SHP77 treated with DMSO at 0.1 percent for 48 hours (cell line): ENCODE measurements at regions not wholly inside any gene's neighbourhood (a gene's known extent, or its start where the extent isn't known, plus 50 kb on each side); places are given as distances from the start of the nearest gene placed in this dataset.
A peak's percentile ranks its signal among the peaks of the same experiment; 100 is the strongest.
"Not testable (repeated sequence)": the region's sequence is repeated elsewhere in the genome, so short reads cannot be mapped to it uniquely, and the experiment has no call there.

Experiments used
- DNase-seq: peaks from one replicate; lab custom pipeline; 2025; lab: John Stamatoyannopoulos, UW

GRCh38 chr3:159045279-159045885, 243.5 kb downstream of the MFSD1 start:
- DNase-seq: peak; percentile 98

GRCh38 chr3:159047361-159047760, 245.5 kb downstream of the MFSD1 start:
- DNase-seq: no peak

- DNase-seq: not testable (repeated sequence)
Measured at GRCh38 chr3:159052494-159052893, 250.6 kb downstream of the MFSD1 start.

- DNase-seq: no peak
Measured at GRCh38 chr3:159057621-159058020, 255.8 kb downstream of the MFSD1 start.

DNA sequence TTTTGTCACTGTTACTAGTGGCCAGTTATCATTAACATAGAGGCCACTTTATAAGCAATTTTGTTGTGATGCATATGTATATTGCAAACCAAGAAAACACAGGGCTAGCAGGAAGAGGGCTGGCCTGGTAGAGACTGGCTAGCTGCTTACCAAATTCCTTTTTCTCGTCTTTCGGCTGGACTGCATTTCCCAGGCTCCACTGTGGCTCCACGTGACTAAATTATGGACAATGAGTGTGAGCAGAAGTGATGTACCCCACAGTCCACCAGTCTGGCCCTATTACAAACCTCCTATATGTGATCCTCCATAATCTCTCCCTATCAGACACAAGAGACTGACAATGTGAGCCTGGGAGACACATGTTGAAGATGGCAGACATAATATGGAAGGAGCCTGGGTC, 257.0 kb downstream of the MFSD1 start:
- DNase-seq: no peak

DNA sequence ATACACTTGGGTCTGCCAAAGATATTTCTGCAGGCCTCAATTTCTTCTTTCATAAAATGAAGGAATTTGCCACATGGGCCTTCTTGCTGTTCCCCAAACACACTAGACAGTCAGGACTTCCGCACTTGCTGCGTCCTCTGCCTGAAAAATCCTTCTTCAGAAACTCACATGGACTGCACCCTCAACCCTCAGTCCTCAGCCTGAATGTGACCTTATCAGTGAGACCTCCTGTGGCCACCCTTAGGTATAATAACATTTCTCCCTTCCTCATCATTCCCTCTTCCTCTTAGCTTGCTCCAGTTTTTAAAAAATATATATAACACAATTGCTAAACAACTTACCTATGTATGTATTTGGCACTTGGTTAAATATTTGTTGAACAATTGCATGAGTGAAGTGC, 257.5 kb downstream of the MFSD1 start:
- DNase-seq: no peak

DNA sequence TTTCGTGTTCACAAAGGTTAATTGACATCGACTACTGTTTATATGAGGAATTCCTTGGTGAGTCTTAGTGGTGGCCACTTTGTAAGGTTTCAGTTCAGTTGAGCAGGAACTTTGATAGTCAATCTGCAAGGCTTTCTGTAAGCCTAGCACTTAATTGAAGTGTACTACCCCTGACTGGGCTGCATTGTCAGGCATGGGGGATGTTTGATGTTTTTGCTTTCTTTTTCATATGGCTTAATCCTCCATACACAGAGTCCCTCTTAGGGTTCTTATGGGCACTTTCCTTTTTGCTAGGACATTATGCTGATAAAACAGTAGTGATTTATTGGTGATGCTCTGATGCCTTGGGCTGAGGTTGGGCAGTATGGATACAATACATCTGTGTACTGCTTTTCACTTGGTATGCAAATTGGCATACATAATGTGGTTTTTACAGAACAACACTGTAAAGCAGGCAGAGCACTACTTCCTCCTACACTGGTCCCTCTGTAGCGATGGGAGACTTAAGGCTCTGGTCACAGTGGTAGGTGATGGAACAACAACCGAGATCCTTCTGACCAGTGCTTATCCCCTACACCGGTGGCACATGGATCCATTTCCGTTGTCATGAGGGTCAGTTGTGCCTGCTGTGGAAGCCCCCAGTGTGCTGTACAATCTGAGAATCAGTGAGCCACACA, 261.0 kb downstream of the MFSD1 start:
- DNase-seq: no peak

GRCh38 chr3:159069091-159069490, 267.2 kb downstream of the MFSD1 start, which contains the start of gene IQCJ:
Gene IQCJ, plus strand, starts transcription at chr3:159069319.
- DNase-seq: no peak

- no peak for DNase-seq
Measured at GRCh38 chr3:159069866-159070425, 268.1 kb downstream of the MFSD1 start.

DNA sequence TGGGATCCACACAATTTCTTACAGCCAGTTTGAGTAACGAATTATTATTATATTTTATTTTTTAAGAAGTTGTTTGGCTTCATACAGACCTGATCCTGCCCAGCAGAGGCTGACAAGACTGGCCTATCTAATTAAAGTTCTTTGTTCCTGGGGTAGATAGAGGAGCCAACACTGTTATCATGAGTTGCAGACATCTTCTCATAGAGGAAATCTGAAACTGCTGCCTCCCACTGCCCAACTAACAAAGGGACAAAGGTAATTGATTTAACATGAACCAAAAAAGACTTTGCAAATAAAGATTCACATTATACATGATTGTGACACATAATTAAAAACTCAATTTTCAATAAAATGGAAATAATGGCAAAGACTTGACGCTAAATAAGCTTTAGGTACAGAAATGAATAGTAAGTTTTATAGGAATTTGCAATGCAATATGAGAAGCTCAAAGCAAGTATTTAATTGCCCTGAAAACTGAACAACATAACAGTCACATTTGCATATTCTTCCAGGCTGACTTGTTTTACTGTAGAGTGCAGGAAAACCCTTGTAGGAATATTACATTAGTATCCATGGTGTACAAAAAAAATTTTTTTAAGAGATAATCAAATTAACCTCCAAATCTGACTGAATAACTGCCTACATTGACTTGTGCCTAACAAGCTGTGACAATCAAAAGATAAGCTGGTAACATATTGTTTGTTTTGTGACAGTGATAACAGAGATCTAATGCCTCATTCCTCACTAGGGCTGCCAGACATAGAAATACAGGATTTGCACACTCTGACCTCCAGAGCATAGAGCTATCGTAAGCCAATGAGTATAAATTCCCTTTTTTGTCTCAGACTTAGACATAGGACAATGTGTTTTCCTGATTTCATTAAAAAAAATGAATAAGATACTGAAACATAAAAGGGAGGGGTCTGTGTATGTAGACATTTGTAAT, 273.2 kb downstream of the MFSD1 start:
- DNase-seq: no peak

GRCh38 chr3:159077860-159078259, 276.0 kb downstream of the MFSD1 start:
- no peak for DNase-seq

DNA sequence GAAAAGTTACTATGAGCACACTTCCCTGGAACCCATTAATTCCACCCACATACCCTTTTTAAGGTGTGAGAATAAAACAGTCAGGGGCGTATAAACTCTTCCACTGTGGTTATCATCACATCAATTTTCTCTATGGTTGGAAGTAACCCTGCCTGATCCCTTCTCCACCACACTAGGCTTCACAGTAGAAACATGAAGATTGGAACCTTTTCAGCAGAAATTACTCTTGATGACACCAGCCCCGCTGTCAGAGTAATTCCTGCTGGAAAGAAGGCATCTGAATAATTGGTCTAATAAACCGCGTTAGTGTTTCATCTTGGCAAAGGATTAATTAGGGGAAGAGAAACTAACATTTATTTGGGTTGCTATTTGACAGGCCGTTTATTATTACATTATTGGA, 278.4 kb downstream of the MFSD1 start:
- no peak for DNase-seq

GRCh38 chr3:159080821-159081220, 279.0 kb downstream of the MFSD1 start:
- DNase-seq: no peak

DNA sequence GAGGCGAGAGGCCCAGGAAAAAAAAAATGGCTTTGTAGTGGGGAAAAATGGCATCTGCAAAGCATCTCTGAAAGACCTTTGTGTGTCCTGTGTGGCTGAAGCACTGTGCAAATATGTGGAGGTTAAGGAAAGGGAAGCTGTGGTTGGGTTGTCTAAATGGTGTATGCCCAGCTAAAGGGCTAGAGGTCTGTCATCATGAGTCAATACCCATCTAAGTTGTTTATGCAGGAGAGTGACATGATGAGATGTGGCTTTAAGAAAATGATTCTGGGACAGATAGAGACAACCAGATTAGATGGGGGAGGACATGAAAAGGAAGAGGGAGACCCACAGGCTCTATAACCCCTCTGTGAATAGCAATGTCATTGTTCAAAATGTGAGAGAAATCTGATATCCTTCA, 280.7 kb downstream of the MFSD1 start:
- DNase-seq: no peak

DNA sequence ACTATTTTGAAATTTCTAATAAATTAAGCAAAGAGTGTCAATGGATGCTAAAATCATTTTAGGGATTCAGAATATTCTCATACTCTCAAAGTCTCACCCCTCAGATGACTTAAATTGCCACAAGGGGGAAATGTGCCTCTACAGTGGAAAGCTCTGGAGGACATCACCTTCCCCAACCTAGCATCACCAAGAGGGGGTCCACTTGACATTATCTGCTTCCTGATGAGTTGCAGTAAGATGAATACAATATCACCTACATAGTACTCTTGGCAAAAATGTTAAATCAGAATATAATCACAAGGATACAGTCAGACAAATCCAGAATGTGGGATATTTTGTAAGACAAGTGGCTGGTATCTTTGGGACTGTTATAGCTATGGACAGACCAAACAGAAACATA, 290.1 kb downstream of the MFSD1 start:
- no peak for DNase-seq

DNA sequence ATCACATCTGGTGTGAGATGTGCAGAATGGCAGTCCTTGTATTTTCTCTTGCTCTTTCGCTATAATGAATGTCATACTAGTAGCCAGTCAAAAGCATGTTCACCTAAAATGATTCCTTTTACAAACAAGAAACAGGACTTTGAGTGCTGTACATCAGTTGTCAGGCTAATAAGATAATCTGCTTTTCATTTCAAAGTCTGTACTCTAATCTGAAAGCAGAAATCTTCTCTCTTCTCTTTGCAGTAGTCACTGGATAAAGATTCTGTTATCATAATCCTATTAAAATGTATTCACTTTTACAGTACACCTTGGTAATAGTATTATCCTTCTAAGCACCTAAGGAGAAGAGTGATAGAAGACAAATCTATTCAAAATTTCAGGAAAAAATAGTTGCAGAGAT, 300.1 kb downstream of the MFSD1 start:
- no peak for DNase-seq

DNA sequence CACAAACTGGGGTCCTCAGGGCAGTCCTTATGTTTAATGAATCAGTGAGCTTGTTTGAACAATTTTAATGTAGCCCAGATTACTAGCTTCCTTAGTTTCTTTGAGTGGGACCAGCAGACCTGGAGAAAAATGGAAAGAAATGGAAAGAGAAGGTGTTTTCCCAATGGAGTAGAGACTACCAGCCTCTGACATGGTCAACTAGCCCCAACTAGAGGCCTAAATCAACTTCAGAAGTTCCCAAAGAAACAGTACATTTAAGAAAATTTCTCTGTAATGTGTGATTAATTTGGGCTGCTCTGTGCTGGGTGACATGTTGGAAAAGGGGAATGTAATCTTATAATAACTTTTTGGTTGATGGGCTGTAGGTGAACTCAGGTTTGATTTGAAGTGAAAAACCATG, 310.9 kb downstream of the MFSD1 start:
- DNase-seq: no peak

- DNase-seq: no peak
Measured at GRCh38 chr3:159113221-159113875, 311.5 kb downstream of the MFSD1 start.

DNA sequence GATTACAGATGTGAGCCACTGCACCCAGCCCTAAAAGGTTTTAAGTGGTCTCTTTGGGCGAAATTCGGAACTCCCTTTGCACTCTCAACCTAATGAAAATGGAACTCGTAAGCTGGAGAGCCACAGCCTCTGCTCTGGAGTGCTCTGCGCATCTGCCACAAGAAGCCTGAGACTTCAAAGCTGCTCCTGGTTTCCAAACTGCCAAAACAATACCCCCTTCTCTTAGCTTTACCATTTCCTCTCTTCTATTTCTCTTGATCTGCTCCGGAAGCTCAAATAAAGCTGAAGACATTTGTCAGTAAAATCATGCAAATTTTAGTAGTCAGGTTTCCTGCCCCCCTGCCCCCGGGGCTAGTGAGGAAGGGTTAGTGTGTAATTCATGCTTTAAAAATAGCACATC, 312.7 kb downstream of the MFSD1 start:
- no peak for DNase-seq

- no peak for DNase-seq
Measured at GRCh38 chr3:159123877-159124276, 322.0 kb downstream of the MFSD1 start.

DNA sequence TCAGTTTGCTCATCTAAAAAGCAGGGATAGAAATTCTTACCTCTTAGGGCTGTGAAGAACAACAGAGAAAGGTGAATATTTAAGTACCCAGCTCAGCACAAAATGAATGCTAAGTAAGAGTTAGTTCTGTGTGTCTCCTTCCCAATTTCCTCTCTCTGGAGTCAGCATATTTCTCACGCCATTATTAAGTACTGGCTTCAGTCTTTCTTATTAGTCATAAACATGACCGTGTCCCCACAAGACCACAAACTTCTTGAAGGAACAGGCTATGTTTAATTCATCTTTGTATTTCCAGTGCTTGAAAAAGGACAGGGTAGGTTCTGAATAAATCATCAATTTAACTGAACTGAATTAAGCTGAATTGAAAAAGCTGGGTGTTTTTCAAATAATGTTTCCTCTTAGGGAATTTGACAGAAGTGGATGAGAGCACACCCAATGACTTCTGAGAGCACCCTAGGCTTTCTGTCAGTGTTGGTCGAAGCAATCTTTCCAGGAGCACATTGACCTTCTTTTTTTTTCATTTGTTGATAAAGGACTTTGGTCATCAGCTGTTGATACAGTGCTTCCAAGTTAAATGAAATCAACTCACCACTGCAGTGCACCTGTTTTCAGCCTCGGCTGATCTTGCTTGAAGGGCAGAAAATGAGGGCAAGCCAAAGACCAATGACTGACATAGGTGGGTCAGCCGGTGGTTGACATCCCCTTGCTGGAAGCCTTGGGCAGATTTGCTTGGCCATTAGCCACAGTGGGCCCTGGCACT, 324.6 kb downstream of the MFSD1 start:
- no peak for DNase-seq
